ENCODE measurements at regions not wholly inside any gene's neighbourhood (a gene's known extent, or its start where the extent isn't known, plus 50 kb on each side); places are given as distances from the start of the nearest gene placed in this dataset.

- TF ChIP-seq GATA3 (IDR thresholded peaks at IDR 0.05; ENCODE audit: low read depth, low read length) (no peak), GATA2 (IDR thresholded peaks at IDR 0.05; ENCODE audit: low read depth, low read length) (no peak)
Measured at GRCh38 chr2:239597216-239597615, 196.4 kb upstream of the HDAC4 start.

Measured in SH-SY5Y (cell line).